ENCODE measurements at regions not wholly inside any gene's neighbourhood (a gene's known extent, or its start where the extent isn't known, plus 50 kb on each side); places are given as distances from the start of the nearest gene placed in this dataset.

- peak; percentile 28 for DNase-seq
Measured at GRCh38 chr22:47837703-47838102, 1075.3 kb downstream of the TBC1D22A start.

- DNase-seq, result no peak
Measured at GRCh38 chr22:47836957-47837356, 1074.5 kb downstream of the TBC1D22A start.

- no peak for DNase-seq
Measured at GRCh38 chr22:47835726-47836125, 1073.3 kb downstream of the TBC1D22A start.

GRCh38 chr22:47826016-47826415, 1063.6 kb downstream of the TBC1D22A start:
- no peak for DNase-seq

GRCh38 chr22:47822422-47822821, 1060.0 kb downstream of the TBC1D22A start:
- DNase-seq, result no peak

GRCh38 chr22:47818496-47818895, 1056.0 kb downstream of the TBC1D22A start:
- no peak for DNase-seq

- DNase-seq, result no peak
Measured at GRCh38 chr22:47817380-47817779, 1054.9 kb downstream of the TBC1D22A start.

GRCh38 chr22:47816863-47817210, 1054.4 kb downstream of the TBC1D22A start:
- DNase-seq, result no peak

- DNase-seq, result no peak
Measured at GRCh38 chr22:47816121-47816862, 1053.8 kb downstream of the TBC1D22A start.

- no peak for DNase-seq
Measured at GRCh38 chr22:47814474-47814873, 1052.0 kb downstream of the TBC1D22A start.

GRCh38 chr22:47813661-47814060, 1051.2 kb downstream of the TBC1D22A start:
- no peak for DNase-seq

GRCh38 chr22:47811971-47812370, 1049.5 kb downstream of the TBC1D22A start:
- no peak for DNase-seq

GRCh38 chr22:47810505-47811500, 1048.4 kb downstream of the TBC1D22A start:
- no peak for DNase-seq

- DNase-seq, result no peak
Measured at GRCh38 chr22:47808886-47809620, 1046.6 kb downstream of the TBC1D22A start.

- no peak for DNase-seq
Measured at GRCh38 chr22:47808236-47808635, 1045.8 kb downstream of the TBC1D22A start.

GRCh38 chr22:47807506-47807905, 1045.1 kb downstream of the TBC1D22A start:
- no peak for DNase-seq

- no peak for DNase-seq
Measured at GRCh38 chr22:47806894-47807293, 1044.4 kb downstream of the TBC1D22A start.

- DNase-seq, result no peak
Measured at GRCh38 chr22:47805394-47805935, 1043.0 kb downstream of the TBC1D22A start.

- no peak for DNase-seq
Measured at GRCh38 chr22:47804281-47804680, 1041.8 kb downstream of the TBC1D22A start.

- DNase-seq, result no peak
Measured at GRCh38 chr22:47802421-47802820, 1040.0 kb downstream of the TBC1D22A start.

- DNase-seq, result no peak
Measured at GRCh38 chr22:47801541-47802245, 1039.2 kb downstream of the TBC1D22A start.

- no peak for DNase-seq
Measured at GRCh38 chr22:47798229-47798628, 1035.8 kb downstream of the TBC1D22A start.
